Mesothelial cell of epicardium (in vitro differentiated cells): ENCODE measurements at regions not wholly inside any gene's neighbourhood (a gene's known extent, or its start where the extent isn't known, plus 50 kb on each side); places are given as distances from the start of the nearest gene placed in this dataset.
A peak's percentile ranks its signal among the peaks of the same experiment; 100 is the strongest.

Source experiments
- DNase-seq, 2 experiments: peaks; one replicate each; pipeline ENCODE4 v3.0.0; 2021; ENCODE audit warnings: low spot score in 2 of 2; ENCODE audit not compliant: unreplicated experiment in 2 of 2
- H3K27ac Mint-ChIP-seq: 2 replicates; pipeline ENCODE4 v1.8.0; 2021; ENCODE audit warnings: mixed read lengths
- H3K27me3 Mint-ChIP-seq: 2 replicates; pipeline ENCODE4 v1.8.0; 2021; ENCODE audit warnings: low read depth, mixed read lengths
- H3K36me3 Mint-ChIP-seq: 2 replicates; pipeline ENCODE4 v1.8.0; 2021; ENCODE audit warnings: mixed read lengths
- H3K4me1 Mint-ChIP-seq: 2 replicates; pipeline ENCODE4 v1.8.0; 2021; ENCODE audit warnings: mixed read lengths
- H3K4me3 Mint-ChIP-seq: 2 replicates; pipeline ENCODE4 v1.8.0; 2021; ENCODE audit warnings: mild to moderate bottlenecking, moderate library complexity, mixed read lengths
- H3K9me3 Mint-ChIP-seq: 2 replicates; pipeline ENCODE4 v1.8.0; 2021; ENCODE audit warnings: mixed read lengths
- TF ChIP-seq, protein P1 (sequence below): fragments of 200-600 bp; sonication (generic); IDR thresholded peaks from one replicate; pipeline ENCODE4 v1.5.0; 2021; ENCODE audit warnings: antibody characterized with exemption; ENCODE audit not compliant: unreplicated experiment

DNA sequence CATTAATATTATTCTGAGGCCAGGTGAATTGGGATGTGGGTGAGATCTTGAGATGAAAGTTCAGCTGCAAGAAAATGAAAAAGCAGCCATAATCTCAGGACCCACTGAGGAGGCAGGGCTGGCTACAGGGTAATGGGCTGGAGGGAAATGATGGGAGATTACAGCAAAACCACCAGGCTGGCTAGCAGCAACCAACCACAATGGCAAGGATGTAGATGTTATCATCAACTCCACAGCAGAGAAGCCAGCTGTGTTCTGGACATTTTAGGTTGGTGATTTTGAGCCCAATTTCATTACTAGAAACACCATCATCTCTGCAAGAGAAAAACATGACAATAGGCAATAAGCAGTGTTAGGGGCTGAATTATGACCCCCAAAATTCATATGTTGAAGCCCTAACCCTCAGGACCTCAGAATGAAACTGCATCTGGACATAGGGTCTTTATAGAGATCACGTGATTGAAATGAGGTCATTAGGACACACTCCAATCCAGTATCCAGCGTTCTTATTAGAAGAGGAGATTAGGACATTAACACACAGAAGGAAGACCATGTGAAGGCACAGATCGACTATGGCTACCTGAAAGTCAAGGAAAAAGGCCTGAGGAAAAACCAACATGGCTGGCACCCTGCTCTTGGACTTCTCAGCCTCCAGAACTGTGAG lies 139.8 kb upstream of the KIT start:
- Mint-ChIP-seq H3K36me3 (no peaks in the 10 kb centered on the region), H3K4me1 (no peaks in the 10 kb centered on the region), H3K4me3 (no peak overlapping the region), H3K9me3 (peaks cover 7% of the 10 kb centered on the region), H3K27ac (no peak overlapping the region), H3K27me3 (no peaks in the 10 kb centered on the region)
- no peak for DNase-seq
- TF ChIP-seq, protein P1, sequence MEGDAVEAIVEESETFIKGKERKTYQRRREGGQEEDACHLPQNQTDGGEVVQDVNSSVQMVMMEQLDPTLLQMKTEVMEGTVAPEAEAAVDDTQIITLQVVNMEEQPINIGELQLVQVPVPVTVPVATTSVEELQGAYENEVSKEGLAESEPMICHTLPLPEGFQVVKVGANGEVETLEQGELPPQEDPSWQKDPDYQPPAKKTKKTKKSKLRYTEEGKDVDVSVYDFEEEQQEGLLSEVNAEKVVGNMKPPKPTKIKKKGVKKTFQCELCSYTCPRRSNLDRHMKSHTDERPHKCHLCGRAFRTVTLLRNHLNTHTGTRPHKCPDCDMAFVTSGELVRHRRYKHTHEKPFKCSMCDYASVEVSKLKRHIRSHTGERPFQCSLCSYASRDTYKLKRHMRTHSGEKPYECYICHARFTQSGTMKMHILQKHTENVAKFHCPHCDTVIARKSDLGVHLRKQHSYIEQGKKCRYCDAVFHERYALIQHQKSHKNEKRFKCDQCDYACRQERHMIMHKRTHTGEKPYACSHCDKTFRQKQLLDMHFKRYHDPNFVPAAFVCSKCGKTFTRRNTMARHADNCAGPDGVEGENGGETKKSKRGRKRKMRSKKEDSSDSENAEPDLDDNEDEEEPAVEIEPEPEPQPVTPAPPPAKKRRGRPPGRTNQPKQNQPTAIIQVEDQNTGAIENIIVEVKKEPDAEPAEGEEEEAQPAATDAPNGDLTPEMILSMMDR, result no peak

DNA sequence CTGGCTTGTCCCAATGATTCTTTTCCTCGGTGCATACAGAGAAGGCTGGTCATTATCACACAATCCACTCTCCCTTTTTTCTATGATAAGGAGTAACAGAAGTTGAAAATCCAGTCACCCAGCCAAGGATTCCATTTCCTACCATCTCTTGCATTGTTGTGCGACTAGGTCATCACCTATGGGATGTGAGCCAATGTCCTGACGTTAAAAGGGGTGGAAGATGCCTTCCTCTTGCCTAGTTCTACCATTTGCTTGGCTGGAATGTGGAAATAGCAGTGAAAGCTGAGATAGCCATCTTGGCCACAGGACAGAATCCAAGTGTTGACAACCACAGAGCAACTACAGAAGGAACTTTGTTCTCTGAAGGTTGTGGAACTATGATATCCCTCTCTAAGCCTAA lies 132.2 kb upstream of the KIT start:
- H3K4me1 Mint-ChIP-seq, result peaks cover 2% of the 10 kb centered on the region
- H3K27me3 Mint-ChIP-seq, result no peaks in the 10 kb centered on the region
- no peak overlapping the region for H3K4me3 Mint-ChIP-seq
- H3K36me3 Mint-ChIP-seq, result no peaks in the 10 kb centered on the region
- DNase-seq, result no peak
- H3K9me3 Mint-ChIP-seq, result peaks cover 8% of the 10 kb centered on the region
- TF ChIP-seq, protein P1, result no peak
- H3K27ac Mint-ChIP-seq, result no peak overlapping the region

- no peak for DNase-seq
- Mint-ChIP-seq H3K4me3 (no peak overlapping the region), H3K27ac (no peak overlapping the region), H3K27me3 (no peaks in the 10 kb centered on the region), H3K36me3 (no peaks in the 10 kb centered on the region), H3K9me3 (peaks cover 8% of the 10 kb centered on the region), H3K4me1 (peaks cover 2% of the 10 kb centered on the region)
- TF ChIP-seq, protein P1, result no peak
Measured at GRCh38 chr4:54526560-54526959, 131.2 kb upstream of the KIT start.

DNA sequence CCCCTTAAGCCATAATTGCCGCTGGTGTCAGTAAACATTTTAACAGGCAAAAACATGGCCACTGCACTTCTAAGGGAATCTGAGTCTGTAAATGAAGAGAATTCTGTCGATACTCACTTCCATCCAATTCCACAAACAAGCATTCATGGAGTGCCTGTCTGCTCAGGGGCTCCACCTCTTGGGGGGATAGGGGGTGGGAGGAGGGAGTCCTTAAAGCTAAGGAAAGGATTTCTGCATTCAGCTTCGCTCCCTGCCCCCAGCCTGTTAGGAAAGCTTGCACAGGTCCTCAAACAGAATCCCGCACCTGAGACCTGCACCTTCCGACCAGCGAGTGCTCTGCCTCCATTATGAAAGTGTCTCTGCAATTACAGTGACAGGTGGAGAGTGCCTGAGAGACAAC lies 130.2 kb upstream of the KIT start:
- no peak for DNase-seq
- TF ChIP-seq, protein P1, result no peak
- no peaks in the 10 kb centered on the region for H3K36me3 Mint-ChIP-seq
- no peak overlapping the region for H3K27ac Mint-ChIP-seq
- peaks cover 2% of the 10 kb centered on the region for H3K4me1 Mint-ChIP-seq
- H3K9me3 Mint-ChIP-seq, result peaks cover 5% of the 10 kb centered on the region
- no peak overlapping the region for H3K4me3 Mint-ChIP-seq
- no peaks in the 10 kb centered on the region for H3K27me3 Mint-ChIP-seq

GRCh38 chr4:54539500-54540029 lies 118.2 kb upstream of the KIT start:
- peak overlapping the region; percentile 67 for H3K4me3 Mint-ChIP-seq
- peaks cover 4% of the 10 kb centered on the region for H3K9me3 Mint-ChIP-seq
- no peak overlapping the region for H3K27ac Mint-ChIP-seq
- H3K36me3 Mint-ChIP-seq, result no peaks in the 10 kb centered on the region
- DNase-seq, result peak in 1 of 2 experiments; percentile 56
- peaks cover 25% of the 10 kb centered on the region for H3K4me1 Mint-ChIP-seq
- TF ChIP-seq, protein P1, result no peak
- peaks cover 4% of the 10 kb centered on the region for H3K27me3 Mint-ChIP-seq

DNA sequence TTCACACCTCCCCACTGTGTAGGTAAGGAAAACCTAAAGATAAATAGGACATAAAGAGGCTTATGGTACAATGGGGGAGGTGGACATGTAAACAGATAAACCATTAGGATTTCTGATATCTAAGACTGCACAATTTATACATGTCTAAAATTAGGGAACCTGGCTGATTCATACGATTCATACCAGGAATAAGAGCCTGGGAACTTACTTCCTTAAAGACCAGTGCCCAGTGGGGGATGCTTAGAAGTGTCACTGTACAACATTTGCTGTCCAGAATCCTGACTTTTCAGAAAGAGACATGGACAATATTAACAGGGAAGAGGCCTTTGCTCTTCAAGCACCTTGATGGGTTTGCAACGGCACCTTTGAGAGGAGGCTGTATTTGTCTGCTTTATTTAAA lies 116.8 kb upstream of the KIT start:
- no peak for DNase-seq
- H3K27me3 Mint-ChIP-seq, result peaks cover 4% of the 10 kb centered on the region
- H3K4me1 Mint-ChIP-seq, result peaks cover 25% of the 10 kb centered on the region
- no peaks in the 10 kb centered on the region for H3K36me3 Mint-ChIP-seq
- TF ChIP-seq, protein P1, result no peak
- no peak overlapping the region for H3K27ac Mint-ChIP-seq
- peak overlapping the region; percentile 20 for H3K4me3 Mint-ChIP-seq
- H3K9me3 Mint-ChIP-seq, result no peaks in the 10 kb centered on the region
